ENCODE measurements at regions not wholly inside any gene's neighbourhood (a gene's known extent, or its start where the extent isn't known, plus 50 kb on each side); places are given as distances from the start of the nearest gene placed in this dataset.

DNA sequence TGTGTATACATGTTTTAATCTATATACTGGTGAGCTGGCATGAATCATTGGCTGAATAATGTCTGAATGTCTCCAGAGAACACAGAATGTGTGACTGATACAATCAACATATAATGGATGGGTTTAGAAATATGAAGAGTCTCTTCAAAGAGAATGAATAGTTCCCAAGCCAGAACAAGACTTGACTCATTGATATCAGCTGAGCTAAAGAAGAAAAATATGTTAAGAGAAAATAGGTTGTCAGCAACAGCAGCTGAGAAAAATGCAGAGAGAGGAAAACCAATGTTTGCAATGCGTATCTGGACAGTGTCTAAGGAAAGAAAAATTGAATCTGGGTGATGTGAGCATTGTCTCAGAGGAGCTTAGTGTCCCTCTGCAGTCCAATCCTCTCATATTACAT is 1281.8 kb upstream of the TENM4 start:
- no peak overlapping the region for H2AK9ac ChIP-seq (replicated peaks; ENCODE audit: low read depth, low read length, poor library complexity)
- TF ChIP-seq FOS (IDR thresholded peaks at IDR 0.05; ENCODE audit: low read depth, low read length) (no peak), MAFK (IDR thresholded peaks at IDR 0.05; ENCODE audit: low read depth, low read length) (no peak), NFE2L2 (IDR thresholded peaks at IDR 0.05; ENCODE audit: low read depth, low read length) (no peak), POLR2A (IDR thresholded peaks at IDR 0.05; ENCODE audit: low read depth, low read length) (no peak)
- DNase-seq (no peak), ATAC-seq (ENCODE audit: low read depth) (no peak)
- no peak overlapping the region for H4K5ac ChIP-seq (ENCODE audit: low read depth, low read length)
- H3K18ac ChIP-seq (ENCODE audit: low read depth, low read length), result no peak overlapping the region
- H3K23ac ChIP-seq (ENCODE audit: low read depth, low read length), result no peak overlapping the region
- no peak overlapping the region for H3K14ac ChIP-seq (replicated peaks; ENCODE audit: low read depth, low read length)
- dilution Hi-C loops (cut with HindIII; ENCODE audit: low sequenced_read_pairs, unreplicated experiment), result no loop called here
- no peaks in the 10 kb centered on the region for H4K20me1 ChIP-seq (ENCODE audit: insufficient read depth, low read length)
- CTCF ChIA-PET, result no interaction called here
- no peak overlapping the region for H3K27ac ChIP-seq (ENCODE audit: insufficient read depth, low read length)
- no peak overlapping the region for H3K4me3 ChIP-seq (ENCODE audit: insufficient read depth, low read depth, low read length)
- no peaks in the 10 kb centered on the region for H3K9me3 ChIP-seq (ENCODE audit: control insufficient read depth, insufficient read depth, low read length)
- no peak overlapping the region for H4K8ac ChIP-seq (ENCODE audit: low read depth in 2 of 2, low read length in 2 of 2)
- no peak overlapping the region for H2BK5ac ChIP-seq (ENCODE audit: low read depth, low read length, poor library complexity, severe bottlenecking)
- H2BK20ac ChIP-seq (ENCODE audit: low read depth, low read length), result no peak overlapping the region
- no peak overlapping the region for H3K9ac ChIP-seq (ENCODE audit: low read depth, low read length)
- no peak overlapping the region for H2AK5ac ChIP-seq (ENCODE audit: low read depth, low read length)
- no CpG with 5 or more reads among the region's 1 CpG for WGBS, 2 experiments (ENCODE audit: extremely low coverage in 2 of 2, insufficient read length in 1 of 2)
- H3K79me1 ChIP-seq (ENCODE audit: low read depth in 1 of 2, low read length in 2 of 2), result no peaks in the 10 kb centered on the region
- H3K9me1 ChIP-seq (ENCODE audit: insufficient read depth, low read length), result no peaks in the 10 kb centered on the region
- no peak overlapping the region for H4K91ac ChIP-seq (ENCODE audit: insufficient read depth, low read depth, low read length)
- H2AFZ ChIP-seq (replicated peaks; ENCODE audit: low read length, poor library complexity), result no peak overlapping the region
- H3K4me2 ChIP-seq (ENCODE audit: low read depth, low read length), result no peak overlapping the region
- in situ Hi-C loops (cut with MboI; ENCODE audit: low sequenced_read_pairs), result no loop called here
- no peaks in the 10 kb centered on the region for H3K4me1 ChIP-seq (ENCODE audit: control insufficient read depth, insufficient read depth, low read length)
- POLR2A ChIA-PET (ENCODE audit: unreplicated experiment), result no interaction called here
- H3K56ac ChIP-seq (ENCODE audit: extremely low read depth, insufficient read depth, low read length), result no peak overlapping the region
- H3K4ac ChIP-seq (ENCODE audit: low read depth, low read length), result no peak overlapping the region
- no peaks in the 10 kb centered on the region for H3K27me3 ChIP-seq (ENCODE audit: control insufficient read depth, insufficient read depth, low read length)
- no peak overlapping the region for H2BK120ac ChIP-seq (ENCODE audit: low read depth, low read length)
- H3K36me3 ChIP-seq (ENCODE audit: control insufficient read depth, insufficient read depth, low read length), result no peaks in the 10 kb centered on the region
- no TSS peak for BruUV-seq (replicated peaks)
- intact Hi-C loops (cut with micrococcal nuclease), result no loop called here
- H2BK15ac ChIP-seq (ENCODE audit: low read depth, low read length), result no peak overlapping the region
